Astrocyte (in vitro differentiated cells and primary cell): ENCODE measurements at regions not wholly inside any gene's neighbourhood (a gene's known extent, or its start where the extent isn't known, plus 50 kb on each side); places are given as distances from the start of the nearest gene placed in this dataset.
"Not testable (repeated sequence)": the region's sequence is repeated elsewhere in the genome, so short reads cannot be mapped to it uniquely, and the experiment has no call there.

Source experiments
- DNase-seq: peaks from one replicate; pipeline ENCODE4 v3.0.0-alpha.2; 2010; ENCODE audit warnings: low read depth
- FAIRE-seq: peaks from 2 replicates; lab custom pipeline; 2011; peaks lifted over from hg19 to GRCh38; lab: Jason Lieb, UNC
- H2AFZ ChIP-seq: 2 replicates; pipeline ENCODE4 v1.6.0; 2012; ENCODE audit warnings: low read depth, low read length, inconsistent platforms
- H3K27ac ChIP-seq: 2 replicates; pipeline ENCODE4 v1.5.1; 2011; ENCODE audit warnings: low read depth, low read length, inconsistent platforms
- H3K27me3 ChIP-seq: 2 replicates; pipeline ENCODE4 v1.6.0; 2011; ENCODE audit warnings: low read length, inconsistent platforms; ENCODE audit not compliant: insufficient read depth
- H3K36me3 ChIP-seq: 2 replicates; pipeline ENCODE4 v1.5.1; 2011; ENCODE audit warnings: low read length, inconsistent platforms; ENCODE audit not compliant: insufficient read depth
- H3K4me1 ChIP-seq: 2 replicates; pipeline ENCODE4 v1.5.1; 2011; ENCODE audit warnings: low read length, inconsistent platforms; ENCODE audit not compliant: insufficient read depth
- H3K4me2 ChIP-seq: 2 replicates; pipeline ENCODE4 v1.6.0; 2012; ENCODE audit warnings: low read length, inconsistent platforms
- H3K4me3 ChIP-seq: 2 replicates; pipeline ENCODE4 v1.5.1; 2011; ENCODE audit warnings: low read depth, mild to moderate bottlenecking, low read length, inconsistent platforms; ENCODE audit not compliant: insufficient read depth
- H3K79me2 ChIP-seq: 2 replicates; pipeline ENCODE4 v1.6.0; 2012; ENCODE audit warnings: mild to moderate bottlenecking, low read length, inconsistent platforms; ENCODE audit not compliant: insufficient read depth
- H3K9ac ChIP-seq: 2 replicates; pipeline ENCODE4 v1.6.0; 2012; ENCODE audit warnings: mild to moderate bottlenecking, low read length, inconsistent platforms
- H3K9me3 ChIP-seq: 2 replicates; pipeline ENCODE4 v1.5.1; 2012; ENCODE audit warnings: low read depth, mild to moderate bottlenecking, low read length, inconsistent platforms; ENCODE audit not compliant: insufficient read depth
- H4K20me1 ChIP-seq: 2 replicates; pipeline ENCODE4 v1.6.0; 2012; ENCODE audit warnings: low read length, inconsistent platforms; ENCODE audit not compliant: insufficient read depth
- H3K27ac Mint-ChIP-seq: one replicate; pipeline ENCODE4 v1.8.0; 2021; ENCODE audit warnings: mild to moderate bottlenecking, mixed read lengths; ENCODE audit not compliant: unreplicated experiment
- H3K27me3 Mint-ChIP-seq: one replicate; pipeline ENCODE4 v1.8.0; 2021; ENCODE audit warnings: low read depth, mixed read lengths; ENCODE audit not compliant: unreplicated experiment
- H3K36me3 Mint-ChIP-seq: one replicate; pipeline ENCODE4 v1.8.0; 2021; ENCODE audit warnings: low read depth, mixed read lengths; ENCODE audit not compliant: unreplicated experiment
- H3K4me1 Mint-ChIP-seq: one replicate; pipeline ENCODE4 v1.8.0; 2021; ENCODE audit warnings: low read depth, mixed read lengths; ENCODE audit not compliant: unreplicated experiment
- H3K4me3 Mint-ChIP-seq: one replicate; pipeline ENCODE4 v1.8.0; 2021; ENCODE audit warnings: mild to moderate bottlenecking, moderate library complexity, mixed read lengths; ENCODE audit not compliant: unreplicated experiment
- H3K9me3 Mint-ChIP-seq: one replicate; pipeline ENCODE4 v1.8.0; 2021; ENCODE audit warnings: mild to moderate bottlenecking, mixed read lengths; ENCODE audit not compliant: unreplicated experiment
- EZH2 ChIP-seq: IDR thresholded peaks from 2 replicates; pipeline ENCODE4 v1.6.1; 2012; ENCODE audit warnings: mild to moderate bottlenecking, low read length, inconsistent platforms; ENCODE audit not compliant: insufficient read depth
- TF ChIP-seq, protein P1 (sequence below): IDR thresholded peaks from 2 replicates; pipeline ENCODE4 v1.5.1; 2011; ENCODE audit warnings: low read depth, mild to moderate bottlenecking, inconsistent platforms, low read length, moderate library complexity; ENCODE audit not compliant: insufficient read depth

GRCh38 chr6:49110916-49111315, 352.1 kb downstream of the MMUT start:
- no peak for FAIRE-seq
- no peak overlapping the region for H3K4me3 ChIP-seq
- no peak overlapping the region for H3K4me3 Mint-ChIP-seq
- H3K27me3 Mint-ChIP-seq = no peaks in the 10 kb centered on the region
- no peaks in the 10 kb centered on the region for H4K20me1 ChIP-seq
- H2AFZ ChIP-seq = no peak overlapping the region
- H3K27ac Mint-ChIP-seq = no peak overlapping the region
- H3K4me2 ChIP-seq = no peak overlapping the region
- H3K36me3 ChIP-seq = no peaks in the 10 kb centered on the region
- no peaks in the 10 kb centered on the region for H3K9me3 ChIP-seq
- TF ChIP-seq EZH2 = no peak
- TF ChIP-seq, protein P1, sequence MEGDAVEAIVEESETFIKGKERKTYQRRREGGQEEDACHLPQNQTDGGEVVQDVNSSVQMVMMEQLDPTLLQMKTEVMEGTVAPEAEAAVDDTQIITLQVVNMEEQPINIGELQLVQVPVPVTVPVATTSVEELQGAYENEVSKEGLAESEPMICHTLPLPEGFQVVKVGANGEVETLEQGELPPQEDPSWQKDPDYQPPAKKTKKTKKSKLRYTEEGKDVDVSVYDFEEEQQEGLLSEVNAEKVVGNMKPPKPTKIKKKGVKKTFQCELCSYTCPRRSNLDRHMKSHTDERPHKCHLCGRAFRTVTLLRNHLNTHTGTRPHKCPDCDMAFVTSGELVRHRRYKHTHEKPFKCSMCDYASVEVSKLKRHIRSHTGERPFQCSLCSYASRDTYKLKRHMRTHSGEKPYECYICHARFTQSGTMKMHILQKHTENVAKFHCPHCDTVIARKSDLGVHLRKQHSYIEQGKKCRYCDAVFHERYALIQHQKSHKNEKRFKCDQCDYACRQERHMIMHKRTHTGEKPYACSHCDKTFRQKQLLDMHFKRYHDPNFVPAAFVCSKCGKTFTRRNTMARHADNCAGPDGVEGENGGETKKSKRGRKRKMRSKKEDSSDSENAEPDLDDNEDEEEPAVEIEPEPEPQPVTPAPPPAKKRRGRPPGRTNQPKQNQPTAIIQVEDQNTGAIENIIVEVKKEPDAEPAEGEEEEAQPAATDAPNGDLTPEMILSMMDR = no peak
- H3K4me1 Mint-ChIP-seq = no peaks in the 10 kb centered on the region
- no peaks in the 10 kb centered on the region for H3K27me3 ChIP-seq
- no peak for DNase-seq
- no peaks in the 10 kb centered on the region for H3K4me1 ChIP-seq
- no peak overlapping the region for H3K27ac ChIP-seq
- no peaks in the 10 kb centered on the region for H3K79me2 ChIP-seq
- no peak overlapping the region for H3K9ac ChIP-seq
- no peaks in the 10 kb centered on the region for H3K36me3 Mint-ChIP-seq
- no peaks in the 10 kb centered on the region for H3K9me3 Mint-ChIP-seq

DNA sequence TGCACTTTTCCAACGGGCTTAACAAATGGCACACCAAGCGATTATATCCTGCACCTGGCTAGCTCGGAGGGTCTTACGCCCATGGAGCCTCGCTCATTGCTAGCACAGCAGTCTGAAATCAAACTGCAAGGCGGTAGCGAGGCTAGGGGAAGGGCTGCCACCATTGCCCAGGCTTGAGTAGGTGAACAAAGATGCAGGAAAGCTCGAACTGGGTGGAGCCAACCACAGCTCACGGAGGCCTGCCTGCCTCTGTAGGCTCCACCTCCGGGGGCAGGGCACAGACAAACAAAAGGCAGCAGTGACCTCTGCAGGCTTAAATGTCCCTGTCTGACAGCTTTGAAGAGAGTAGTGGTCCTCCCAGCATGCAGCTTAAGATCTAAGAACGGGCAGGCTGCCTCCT, 365.4 kb downstream of the MMUT start:
- FAIRE-seq, H3K27ac Mint-ChIP-seq, H3K4me3 Mint-ChIP-seq, H3K4me2 ChIP-seq, H3K79me2 ChIP-seq, H3K4me1 ChIP-seq, H3K36me3 ChIP-seq, H2AFZ ChIP-seq, H3K4me3 ChIP-seq, H3K36me3 Mint-ChIP-seq, H3K9me3 ChIP-seq, H3K4me1 Mint-ChIP-seq, DNase-seq, H3K9ac ChIP-seq, H3K27me3 ChIP-seq, H3K27ac ChIP-seq, H3K9me3 Mint-ChIP-seq, H3K27me3 Mint-ChIP-seq, H4K20me1 ChIP-seq: not testable (repeated sequence)

DNA sequence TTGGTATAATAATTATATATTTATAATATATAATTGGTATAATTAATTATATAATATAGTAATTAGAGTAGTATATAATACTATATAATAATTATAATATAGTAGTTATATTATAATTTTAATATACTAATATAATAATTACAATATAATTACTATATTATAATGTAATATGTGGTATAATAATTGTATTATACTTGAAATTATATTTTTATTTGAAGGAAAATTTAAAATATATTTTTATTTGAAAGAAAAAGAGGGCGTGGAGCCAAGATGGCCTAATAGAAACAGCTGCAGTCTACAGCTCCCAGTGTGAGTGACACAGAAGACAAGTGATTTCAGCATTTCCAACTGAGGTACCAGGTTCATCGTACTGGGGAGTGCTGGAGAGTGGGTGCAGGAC, 365.9 kb downstream of the MMUT start:
- Histone ChIP-seq H3K4me1 (no peaks in the 10 kb centered on the region), H3K9me3 (peaks cover 5% of the 10 kb centered on the region), H3K4me3 (no peak overlapping the region), H2AFZ (no peak overlapping the region), H3K27me3 (no peaks in the 10 kb centered on the region), H3K9ac (no peak overlapping the region), H4K20me1 (no peaks in the 10 kb centered on the region), H3K36me3 (no peaks in the 10 kb centered on the region), H3K4me2 (no peak overlapping the region), H3K79me2 (no peaks in the 10 kb centered on the region), H3K27ac (no peak overlapping the region)
- H3K36me3 Mint-ChIP-seq = no peaks in the 10 kb centered on the region
- peaks cover 4% of the 10 kb centered on the region for H3K9me3 Mint-ChIP-seq
- no peaks in the 10 kb centered on the region for H3K27me3 Mint-ChIP-seq
- DNase-seq (no peak), FAIRE-seq (no peak)
- H3K4me1 Mint-ChIP-seq = no peaks in the 10 kb centered on the region
- TF ChIP-seq, protein P1 = no peak
- TF ChIP-seq EZH2 = no peak
- H3K4me3 Mint-ChIP-seq = no peak overlapping the region
- H3K27ac Mint-ChIP-seq = no peak overlapping the region
